T-cell (primary cell): ENCODE measurements at regions not wholly inside any gene's neighbourhood (a gene's known extent, or its start where the extent isn't known, plus 50 kb on each side); places are given as distances from the start of the nearest gene placed in this dataset.

Experiments
- ATAC-seq, 4 experiments: fragments of 200-7000 bp in 3 of 4; fragments of 150-1000 bp in 1 of 4; cut with Tn5 transposase; replicated peaks in 1 of 4; 1 replicate in 3 of 4; 2 replicates in 1 of 4; pipeline ENCODE4 v1.10.0; 2021; ENCODE audit warnings: moderate library complexity in 3 of 4, mild to moderate bottlenecking in 2 of 4, moderate number of reproducible peaks in 1 of 4
- CTCF ChIA-PET, 2 donors: fragments of 300-600 bp; sonication (Branson Sonifier 250); formaldehyde crosslinking; loops; one replicate each; lab custom pipeline; 2022; ENCODE audit warnings: antibody characterized with exemption in 2 of 2; lab: Charles Lee
- POLR2A ChIA-PET, 2 donors: fragments of 300-600 bp; sonication (Branson Sonifier 250); formaldehyde crosslinking; loops; one replicate each; lab custom pipeline; 2022; ENCODE audit warnings: antibody characterized with exemption in 2 of 2; lab: Charles Lee
- DNase-seq, 35 experiments: peaks; one replicate each; pipeline versions ENCODE4 v3.0.0 to v3.0.0-alpha.2; 2013 to 2023
- H3K27ac ChIP-seq: one replicate; pipeline ENCODE4 v1.5.1; 2013; ENCODE audit warnings: low read length
- H3K27me3 ChIP-seq, 2 experiments: replicated peaks in 1 of 2; 1 replicate in 1 of 2; 2 replicates in 1 of 2; pipeline versions ENCODE4 v1.6.1 to v1.7.0; 2013; ENCODE audit warnings: low read length in 1 of 2, mixed read lengths in 1 of 2; ENCODE audit not compliant: control insufficient read depth in 2 of 2, insufficient read depth in 2 of 2; ENCODE audit errors: extremely low read depth in 1 of 2
- H3K36me3 ChIP-seq, 2 donors: 1 replicate in 1 of 2; 2 replicates in 1 of 2; pipeline versions ENCODE4 v1.6.1 to v1.7.0; 2013; ENCODE audit warnings: low read length in 1 of 2; ENCODE audit not compliant: control insufficient read depth in 2 of 2, insufficient read depth in 1 of 2; ENCODE audit errors: extremely low read depth in 1 of 2
- H3K4me1 ChIP-seq, 2 experiments: 1 replicate in 1 of 2; 2 replicates in 1 of 2; pipeline versions ENCODE4 v1.6.1 to v1.7.0; 2013; ENCODE audit warnings: low read length in 2 of 2, mixed read lengths in 1 of 2; ENCODE audit not compliant: insufficient read depth in 2 of 2, control insufficient read depth in 1 of 2; ENCODE audit errors: extremely low read depth in 1 of 2
- H3K4me3 ChIP-seq, 2 donors: 1 replicate in 1 of 2; 2 replicates in 1 of 2; pipeline versions ENCODE4 v1.5.1 to v1.7.0; 2013; ENCODE audit warnings: mild to moderate bottlenecking in 2 of 2, low read length in 1 of 2, moderate library complexity in 1 of 2; ENCODE audit not compliant: control insufficient read depth in 1 of 2; ENCODE audit errors: extremely low read depth in 1 of 2
- H3K9me3 ChIP-seq: 2 replicates; pipeline ENCODE4 v1.7.0; 2013
- H3K27ac Mint-ChIP-seq, 2 donors: one replicate each; pipeline ENCODE4 v1.8.0; 2020 to 2021; ENCODE audit warnings: mild to moderate bottlenecking in 2 of 2, mixed read lengths in 2 of 2
- H3K27me3 Mint-ChIP-seq, 2 donors: one replicate each; pipeline ENCODE4 v1.8.0; 2021 to 2022; ENCODE audit warnings: mixed read lengths in 2 of 2
- H3K36me3 Mint-ChIP-seq: one replicate; pipeline ENCODE4 v1.8.0; 2021; ENCODE audit warnings: mixed read lengths
- H3K4me1 Mint-ChIP-seq, 3 donors: one replicate each; pipeline ENCODE4 v1.8.0; 2020 to 2022; ENCODE audit warnings: mixed read lengths in 3 of 3, mild to moderate bottlenecking in 1 of 3
- H3K4me3 Mint-ChIP-seq, 3 donors: one replicate each; pipeline ENCODE4 v1.8.0; 2020 to 2022; ENCODE audit warnings: mild to moderate bottlenecking in 3 of 3, mixed read lengths in 3 of 3, moderate library complexity in 3 of 3
- H3K9me3 Mint-ChIP-seq, 3 donors: one replicate each; pipeline ENCODE4 v1.8.0; 2020 to 2022; ENCODE audit warnings: mixed read lengths in 3 of 3
- WGBS: methylation state at CpG from one replicate; pipeline ENCODE4 v1.1.5; 2013; ENCODE audit warnings: missing lambda C conversion rate; ENCODE audit not compliant: insufficient coverage; 5-methylcytosine and 5-hydroxymethylcytosine counted together

- Mint-ChIP-seq H3K27me3 (peaks cover 4 to 15% of the 10 kb centered on the region in 2 donors), H3K4me1 (no peaks in the 10 kb centered on the region), H3K27ac (no peak overlapping the region), H3K36me3 (no peaks in the 10 kb centered on the region), H3K4me3 (no peak overlapping the region), H3K9me3 (peaks cover 5 to 14% (median 9%) of the 10 kb centered on the region in 3 donors)
- DNase-seq (peak in 1 of 35 experiments; percentile 7), ATAC-seq (no peak)
- CTCF ChIA-PET: no interaction called here
- 98% methylated on average over 11 of the region's 12 CpGs for WGBS
- Histone ChIP-seq H3K4me3 (no peak overlapping the region), H3K27ac (no peak overlapping the region), H3K4me1 (no peaks in the 10 kb centered on the region), H3K27me3 (peaks cover 0 to 15% of the 10 kb centered on the region in 2 experiments), H3K36me3 (no peaks in the 10 kb centered on the region), H3K9me3 (no peaks in the 10 kb centered on the region)
- POLR2A ChIA-PET: no interaction called here
These were observed 307.1 kb downstream of the TLE3 start for GRCh38 chr15:69790632-69791031.

- Histone ChIP-seq H3K9me3 (no peaks in the 10 kb centered on the region), H3K27me3 (peaks cover 0 to 7% of the 10 kb centered on the region in 2 experiments), H3K36me3 (no peaks in the 10 kb centered on the region), H3K27ac (no peak overlapping the region), H3K4me1 (no peaks in the 10 kb centered on the region), H3K4me3 (no peak overlapping the region)
- CTCF ChIA-PET: no interaction called here
- POLR2A ChIA-PET: no interaction called here
- peaks cover 5 to 14% (median 9%) of the 10 kb centered on the region in 3 donors for H3K9me3 Mint-ChIP-seq
- ATAC-seq (no peak), DNase-seq (peak in 1 of 35 experiments; percentile 6)
- H3K4me3 Mint-ChIP-seq: no peak overlapping the region
- WGBS: 78% methylated on average over 3 of the region's 4 CpGs
- H3K27me3 Mint-ChIP-seq: peaks cover 0 to 3% of the 10 kb centered on the region in 2 donors
- peaks cover 0 to 1% (median 0%) of the 10 kb centered on the region in 3 donors for H3K4me1 Mint-ChIP-seq
- H3K27ac Mint-ChIP-seq: no peak overlapping the region
- H3K36me3 Mint-ChIP-seq: no peaks in the 10 kb centered on the region
These were observed 304.9 kb downstream of the TLE3 start for GRCh38 chr15:69792823-69793222.

- no peak for DNase-seq
- no peak overlapping the region for H3K4me3 Mint-ChIP-seq
- 68% methylated on average over 7 of the region's 9 CpGs for WGBS
These were observed 304.3 kb downstream of the TLE3 start for GRCh38 chr15:69793431-69793780.

GRCh38 chr15:69793781-69794451, 303.8 kb downstream of the TLE3 start:
- no peak overlapping the region for H3K27ac ChIP-seq
- no peak for DNase-seq
- WGBS: 76% methylated on average over 6 of the region's 9 CpGs

More at GRCh38 chr15:69793431-69793780, 304.3 kb downstream of the TLE3 start:
- H3K36me3 Mint-ChIP-seq: no peaks in the 10 kb centered on the region
- Histone ChIP-seq H3K27ac (no peak overlapping the region), H3K4me1 (no peaks in the 10 kb centered on the region), H3K9me3 (no peaks in the 10 kb centered on the region), H3K36me3 (no peaks in the 10 kb centered on the region), H3K27me3 (peaks cover 0 to 6% of the 10 kb centered on the region in 2 experiments), H3K4me3 (no peak overlapping the region)
- no peak overlapping the region for H3K27ac Mint-ChIP-seq
- ChIA-PET CTCF (no interaction called here), POLR2A (no interaction called here)
- peaks cover 0 to 2% (median 1%) of the 10 kb centered on the region in 3 donors for H3K4me1 Mint-ChIP-seq
- peaks cover 0 to 3% of the 10 kb centered on the region in 2 donors for H3K27me3 Mint-ChIP-seq
- peaks cover 5 to 14% (median 9%) of the 10 kb centered on the region in 3 donors for H3K9me3 Mint-ChIP-seq
- no peak for ATAC-seq

GRCh38 chr15:69794645-69795469, 302.9 kb downstream of the TLE3 start:
- Histone ChIP-seq H3K9me3 (no peaks in the 10 kb centered on the region), H3K4me1 (no peaks in the 10 kb centered on the region), H3K4me3 (no peak overlapping the region), H3K27ac (no peak overlapping the region), H3K27me3 (peaks cover 0 to 7% of the 10 kb centered on the region in 2 experiments), H3K36me3 (no peaks in the 10 kb centered on the region)
- ATAC-seq (no peak), DNase-seq (no peak)
- H3K4me1 Mint-ChIP-seq: peaks cover 0 to 4% (median 1%) of the 10 kb centered on the region in 3 donors
- no peak overlapping the region for H3K27ac Mint-ChIP-seq
- no peaks in the 10 kb centered on the region for H3K36me3 Mint-ChIP-seq
- ChIA-PET CTCF (no interaction called here), POLR2A (no interaction called here)
- H3K9me3 Mint-ChIP-seq: peaks cover 5 to 14% (median 9%) of the 10 kb centered on the region in 3 donors
- H3K27me3 Mint-ChIP-seq: peaks cover 0 to 3% of the 10 kb centered on the region in 2 donors
- H3K4me3 Mint-ChIP-seq: no peak overlapping the region
- WGBS: 90% methylated on average over 2 of the region's 11 CpGs

More at GRCh38 chr15:69793781-69794451, 303.8 kb downstream of the TLE3 start:
- Mint-ChIP-seq H3K4me1 (peaks cover 0 to 4% (median 1%) of the 10 kb centered on the region in 3 donors), H3K4me3 (no peak overlapping the region), H3K27ac (no peak overlapping the region), H3K36me3 (no peaks in the 10 kb centered on the region), H3K9me3 (peaks cover 5 to 14% (median 9%) of the 10 kb centered on the region in 3 donors), H3K27me3 (peaks cover 0 to 3% of the 10 kb centered on the region in 2 donors)
- peaks cover 0 to 7% of the 10 kb centered on the region in 2 experiments for H3K27me3 ChIP-seq
- ATAC-seq: no peak
- no peaks in the 10 kb centered on the region for H3K36me3 ChIP-seq
- no peaks in the 10 kb centered on the region for H3K9me3 ChIP-seq
- POLR2A ChIA-PET: no interaction called here
- no peaks in the 10 kb centered on the region for H3K4me1 ChIP-seq
- no peak overlapping the region for H3K4me3 ChIP-seq
- CTCF ChIA-PET: no interaction called here

- Histone ChIP-seq H3K4me3 (no peak overlapping the region), H3K9me3 (no peaks in the 10 kb centered on the region), H3K4me1 (no peaks in the 10 kb centered on the region), H3K27me3 (peaks cover 0 to 5% of the 10 kb centered on the region in 2 experiments), H3K27ac (no peak overlapping the region), H3K36me3 (no peaks in the 10 kb centered on the region)
- ATAC-seq: no peak
- no peak overlapping the region for H3K27ac Mint-ChIP-seq
- H3K4me3 Mint-ChIP-seq: no peak overlapping the region
- POLR2A ChIA-PET: interaction anchor here in 1 of 2 donors (0.6 kb wide), 1 partner anchor 846 kb away, joined by 8 read pairs; no protein-coding TSS in a partner anchor
- WGBS: 64% methylated on average over 4 of the region's 6 CpGs
- peaks cover 5 to 14% (median 9%) of the 10 kb centered on the region in 3 donors for H3K9me3 Mint-ChIP-seq
- H3K4me1 Mint-ChIP-seq: peaks cover 0 to 4% (median 1%) of the 10 kb centered on the region in 3 donors
- H3K27me3 Mint-ChIP-seq: no peaks in the 10 kb centered on the region
- CTCF ChIA-PET: interaction anchor here in 1 of 2 donors (0.6 kb wide), 1 partner anchor 659 kb away, joined by 3 read pairs; no protein-coding TSS in a partner anchor
- no peaks in the 10 kb centered on the region for H3K36me3 Mint-ChIP-seq
- no peak for DNase-seq
These were observed 302.1 kb downstream of the TLE3 start for GRCh38 chr15:69795601-69796000.
